ENCODE measurements at regions not wholly inside any gene's neighbourhood (a gene's known extent, or its start where the extent isn't known, plus 50 kb on each side); places are given as distances from the start of the nearest gene placed in this dataset.
"Not testable (repeated sequence)": the region's sequence is repeated elsewhere in the genome, so short reads cannot be mapped to it uniquely, and the experiment has no call there.

DNA sequence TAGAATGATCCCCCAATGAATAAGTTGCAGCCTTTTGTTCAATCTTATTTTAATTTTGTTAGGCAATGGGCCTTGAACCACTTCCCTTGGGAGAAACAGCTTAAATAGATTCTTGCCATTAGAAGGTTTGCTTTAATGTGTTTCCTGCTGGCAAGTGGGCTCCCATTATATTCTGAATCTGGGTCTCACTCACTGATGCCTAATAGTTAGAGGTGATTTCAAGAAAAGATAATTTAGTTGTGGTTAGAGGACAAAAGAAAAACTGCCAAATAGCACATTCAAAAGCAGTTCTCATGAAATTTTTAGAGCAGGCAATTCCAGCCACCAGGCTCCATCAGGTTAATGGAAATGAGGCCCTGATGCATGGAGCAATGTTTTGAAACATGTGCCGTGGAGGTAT, 362.6 kb upstream of the CHORDC1 start:
- Histone ChIP-seq H3K36me3 (no peaks in the 10 kb centered on the region), H3K4me1 (ENCODE audit: insufficient read depth) (no peaks in the 10 kb centered on the region), H3K27me3 (no peaks in the 10 kb centered on the region), H3K27ac (no peak overlapping the region), H3K9me3 (no peaks in the 10 kb centered on the region), H3K4me3 (no peak overlapping the region)
- TF ChIP-seq, protein P1, sequence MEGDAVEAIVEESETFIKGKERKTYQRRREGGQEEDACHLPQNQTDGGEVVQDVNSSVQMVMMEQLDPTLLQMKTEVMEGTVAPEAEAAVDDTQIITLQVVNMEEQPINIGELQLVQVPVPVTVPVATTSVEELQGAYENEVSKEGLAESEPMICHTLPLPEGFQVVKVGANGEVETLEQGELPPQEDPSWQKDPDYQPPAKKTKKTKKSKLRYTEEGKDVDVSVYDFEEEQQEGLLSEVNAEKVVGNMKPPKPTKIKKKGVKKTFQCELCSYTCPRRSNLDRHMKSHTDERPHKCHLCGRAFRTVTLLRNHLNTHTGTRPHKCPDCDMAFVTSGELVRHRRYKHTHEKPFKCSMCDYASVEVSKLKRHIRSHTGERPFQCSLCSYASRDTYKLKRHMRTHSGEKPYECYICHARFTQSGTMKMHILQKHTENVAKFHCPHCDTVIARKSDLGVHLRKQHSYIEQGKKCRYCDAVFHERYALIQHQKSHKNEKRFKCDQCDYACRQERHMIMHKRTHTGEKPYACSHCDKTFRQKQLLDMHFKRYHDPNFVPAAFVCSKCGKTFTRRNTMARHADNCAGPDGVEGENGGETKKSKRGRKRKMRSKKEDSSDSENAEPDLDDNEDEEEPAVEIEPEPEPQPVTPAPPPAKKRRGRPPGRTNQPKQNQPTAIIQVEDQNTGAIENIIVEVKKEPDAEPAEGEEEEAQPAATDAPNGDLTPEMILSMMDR (IDR thresholded peaks at IDR 0.05) = no peak
- DNase-seq = no peak
- 92 to 93% (median 92%) methylated on average over 1 of the region's 1 CpG for WGBS, 3 donors
- intact Hi-C loops (cut with DNase I) = no loop called here

- H3K27me3 ChIP-seq; H3K9me3 ChIP-seq; DNase-seq; H3K4me1 ChIP-seq (ENCODE audit: insufficient read depth); H3K36me3 ChIP-seq; H3K4me3 ChIP-seq; H3K27ac ChIP-seq; intact Hi-C loops (cut with DNase I): not testable (repeated sequence)
- 81 to 85% (median 85%) methylated on average over 7 of the region's 7 CpGs for WGBS, 3 donors
These were observed 360.1 kb upstream of the CHORDC1 start for GRCh38 chr11:90582999-90583398.

- TF ChIP-seq, protein P1 (IDR thresholded peaks at IDR 0.05) = no peak
- TF ChIP-seq EP300 (IDR thresholded peaks at IDR 0.05) (no peak), POLR2A (IDR thresholded peaks at IDR 0.05) (no peak)
- Histone ChIP-seq H3K36me3 (no peaks in the 10 kb centered on the region), H3K27me3 (no peaks in the 10 kb centered on the region), H3K9me3 (no peaks in the 10 kb centered on the region), H3K4me1 (ENCODE audit: insufficient read depth) (no peaks in the 10 kb centered on the region), H3K27ac (no peak overlapping the region), H3K4me3 (no peak overlapping the region)
- DNase-seq = no peak
- 22 to 50% (median 23%) methylated on average over 1 of the region's 1 CpG for WGBS, 3 donors
- intact Hi-C loops (cut with DNase I) = no loop called here
These were observed 341.7 kb upstream of the CHORDC1 start for GRCh38 chr11:90564531-90564930.

GRCh38 chr11:90558328-90558865, 335.5 kb upstream of the CHORDC1 start:
- no peak for TF ChIP-seq POLR2A (IDR thresholded peaks at IDR 0.05)
- Histone ChIP-seq H3K4me3 (no peak overlapping the region), H3K4me1 (ENCODE audit: insufficient read depth) (no peaks in the 10 kb centered on the region), H3K27me3 (no peaks in the 10 kb centered on the region), H3K36me3 (no peaks in the 10 kb centered on the region), H3K27ac (no peak overlapping the region), H3K9me3 (no peaks in the 10 kb centered on the region)
- intact Hi-C loops (cut with DNase I) = no loop called here
- WGBS, 3 donors = 86 to 94% (median 94%) methylated on average over 4 of the region's 4 CpGs
- DNase-seq = no peak

DNA sequence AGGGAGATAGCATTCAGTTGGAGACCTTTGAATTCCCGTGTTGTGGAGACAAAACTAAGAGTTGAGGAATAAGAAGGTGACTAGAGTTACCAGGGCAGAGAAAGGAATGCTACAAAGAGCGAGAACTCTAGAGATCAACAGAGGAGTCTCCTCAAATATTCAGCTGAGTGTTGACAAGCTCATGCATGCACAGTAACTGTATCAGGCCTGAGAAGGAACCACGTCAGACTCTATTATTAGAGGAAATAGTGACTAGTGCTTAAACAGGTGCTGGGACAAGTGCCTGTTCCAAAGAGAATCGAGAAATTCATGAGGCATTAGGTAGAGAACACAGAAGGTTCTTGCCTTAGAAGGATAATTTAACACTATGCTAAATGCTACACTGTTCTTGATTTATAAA, 333.8 kb upstream of the CHORDC1 start:
- Histone ChIP-seq H3K4me3 (no peak overlapping the region), H3K27me3 (no peaks in the 10 kb centered on the region), H3K36me3 (no peaks in the 10 kb centered on the region), H3K9me3 (no peaks in the 10 kb centered on the region), H3K4me1 (ENCODE audit: insufficient read depth) (no peaks in the 10 kb centered on the region), H3K27ac (no peak overlapping the region)
- TF ChIP-seq POLR2A (IDR thresholded peaks at IDR 0.05) = no peak
- TF ChIP-seq, protein P1 (IDR thresholded peaks at IDR 0.05) = no peak
- no peak for TF ChIP-seq EP300 (IDR thresholded peaks at IDR 0.05)
- WGBS, 3 donors = 70 to 74% (median 72%) methylated on average over 4 of the region's 4 CpGs
- intact Hi-C loops (cut with DNase I) = no loop called here
- DNase-seq = no peak

DNA sequence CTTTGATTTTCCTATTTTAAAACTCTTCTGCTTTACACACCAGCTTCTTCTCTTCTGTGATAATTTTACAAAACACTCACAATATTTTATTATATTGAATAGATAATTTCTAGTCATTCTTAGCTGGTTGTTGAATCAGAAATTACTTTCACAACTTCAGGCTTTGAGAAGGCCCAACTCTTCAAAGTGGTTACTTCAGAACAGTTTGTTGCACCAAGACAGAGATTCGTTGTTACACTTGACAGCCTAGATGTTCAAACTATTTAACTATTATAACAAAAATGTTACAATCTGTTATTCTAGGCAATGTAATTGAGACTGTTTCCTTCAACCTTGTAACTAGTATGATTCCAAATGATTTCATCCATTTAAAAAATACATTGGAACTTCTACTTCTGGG, 333.2 kb upstream of the CHORDC1 start:
- Histone ChIP-seq H3K4me3 (no peak overlapping the region), H3K27me3 (no peaks in the 10 kb centered on the region), H3K27ac (no peak overlapping the region), H3K36me3 (no peaks in the 10 kb centered on the region), H3K4me1 (ENCODE audit: insufficient read depth) (no peaks in the 10 kb centered on the region), H3K9me3 (no peaks in the 10 kb centered on the region)
- WGBS, 3 donors = 68 to 83% (median 78%) methylated on average over 1 of the region's 1 CpG
- intact Hi-C loops (cut with DNase I) = no loop called here
- no peak for DNase-seq
- TF ChIP-seq POLR2A (IDR thresholded peaks at IDR 0.05) = no peak
- TF ChIP-seq EP300 (IDR thresholded peaks at IDR 0.05) = no peak
- TF ChIP-seq, protein P1 (IDR thresholded peaks at IDR 0.05) = no peak

All from ovary (tissue), 7 donors.